Immature natural killer cell (primary cell): ENCODE measurements at regions not wholly inside any gene's neighbourhood (a gene's known extent, or its start where the extent isn't known, plus 50 kb on each side); places are given as distances from the start of the nearest gene placed in this dataset.

Experiments used
- DNase-seq, 3 donors: peaks; one replicate each; pipeline ENCODE4 v3.0.0; 2022; ENCODE audit warnings: mixed read lengths in 1 of 3
- H3K27ac Mint-ChIP-seq, 6 donors: one replicate each; pipeline ENCODE4 v1.8.0; 2020; ENCODE audit warnings: mixed read lengths in 6 of 6, mild to moderate bottlenecking in 5 of 6, inconsistent platforms in 4 of 6, moderate library complexity in 3 of 6
- H3K27me3 Mint-ChIP-seq, 3 donors: one replicate each; pipeline ENCODE4 v1.8.0; 2020 to 2021; ENCODE audit warnings: low read depth in 3 of 3, mild to moderate bottlenecking in 3 of 3, mixed read lengths in 3 of 3, moderate library complexity in 3 of 3, inconsistent platforms in 1 of 3
- H3K36me3 Mint-ChIP-seq, 3 donors: one replicate each; pipeline ENCODE4 v1.8.0; 2020; ENCODE audit warnings: mixed read lengths in 3 of 3, inconsistent platforms in 2 of 3, mild to moderate bottlenecking in 2 of 3
- H3K4me1 Mint-ChIP-seq, 2 donors: one replicate each; pipeline ENCODE4 v1.8.0; 2020; ENCODE audit warnings: inconsistent platforms in 2 of 2, mild to moderate bottlenecking in 2 of 2, mixed read lengths in 2 of 2, moderate library complexity in 1 of 2
- H3K4me3 Mint-ChIP-seq, 5 donors: one replicate each; pipeline ENCODE4 v1.8.0; 2020; ENCODE audit warnings: mild to moderate bottlenecking in 5 of 5, mixed read lengths in 5 of 5, inconsistent platforms in 3 of 5, moderate library complexity in 3 of 5
- H3K9me3 Mint-ChIP-seq, 6 donors: one replicate each; pipeline ENCODE4 v1.8.0; 2020; ENCODE audit warnings: mild to moderate bottlenecking in 6 of 6, mixed read lengths in 6 of 6, inconsistent platforms in 4 of 6, moderate library complexity in 3 of 6

DNA sequence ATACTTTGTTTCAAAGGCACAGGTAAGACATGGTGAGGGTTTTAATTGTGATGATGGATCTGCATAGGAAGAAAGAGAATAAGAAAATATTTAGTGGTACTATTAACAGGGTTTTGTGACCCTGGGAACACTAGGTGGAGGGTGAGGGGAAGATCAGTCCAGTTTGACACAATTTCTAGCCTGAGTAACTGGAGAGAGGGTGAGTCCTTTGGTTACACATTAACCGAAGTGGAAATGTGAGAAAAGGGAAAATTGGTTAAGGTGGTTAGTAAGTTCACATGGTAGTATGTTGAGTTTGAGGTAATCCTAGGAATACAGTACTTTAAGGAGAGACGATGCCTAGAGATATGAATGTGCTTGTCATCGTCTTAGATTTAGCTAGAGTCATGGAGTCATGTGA is 54.8 kb upstream of the POU3F2 start:
- Mint-ChIP-seq H3K4me3 (no peak overlapping the region), H3K9me3 (peaks cover 0 to 2% (median 0%) of the 10 kb centered on the region in 6 donors), H3K36me3 (no peaks in the 10 kb centered on the region), H3K4me1 (no peaks in the 10 kb centered on the region), H3K27me3 (peaks cover 0 to 2% (median 2%) of the 10 kb centered on the region in 3 donors), H3K27ac (no peak overlapping the region)
- DNase-seq = no peak

DNA sequence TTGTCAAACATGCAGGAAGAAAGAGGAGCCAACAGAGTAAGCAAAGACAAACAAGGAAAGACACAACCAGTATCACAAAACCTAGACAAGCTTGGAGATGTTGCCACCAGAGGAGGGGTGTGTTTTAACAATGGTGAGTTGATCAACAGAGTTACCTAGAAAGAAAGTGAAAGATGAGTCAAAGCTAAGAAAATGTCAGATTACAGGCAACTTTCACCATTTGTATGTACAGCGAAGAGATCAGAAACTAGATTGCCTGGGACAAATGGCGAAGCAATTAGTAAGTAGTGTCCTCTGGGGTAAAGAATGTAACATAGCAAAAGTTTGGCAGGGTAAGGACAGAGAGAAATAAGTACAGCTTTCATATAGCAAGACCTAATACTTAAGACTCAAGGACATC is 51.6 kb upstream of the POU3F2 start:
- H3K27me3 Mint-ChIP-seq = peaks cover 0 to 4% (median 2%) of the 10 kb centered on the region in 3 donors
- DNase-seq = no peak
- H3K4me3 Mint-ChIP-seq = no peak overlapping the region
- H3K27ac Mint-ChIP-seq = no peak overlapping the region
- peaks cover 0 to 2% (median 0%) of the 10 kb centered on the region in 6 donors for H3K9me3 Mint-ChIP-seq
- no peaks in the 10 kb centered on the region for H3K4me1 Mint-ChIP-seq
- H3K36me3 Mint-ChIP-seq = no peaks in the 10 kb centered on the region

DNA sequence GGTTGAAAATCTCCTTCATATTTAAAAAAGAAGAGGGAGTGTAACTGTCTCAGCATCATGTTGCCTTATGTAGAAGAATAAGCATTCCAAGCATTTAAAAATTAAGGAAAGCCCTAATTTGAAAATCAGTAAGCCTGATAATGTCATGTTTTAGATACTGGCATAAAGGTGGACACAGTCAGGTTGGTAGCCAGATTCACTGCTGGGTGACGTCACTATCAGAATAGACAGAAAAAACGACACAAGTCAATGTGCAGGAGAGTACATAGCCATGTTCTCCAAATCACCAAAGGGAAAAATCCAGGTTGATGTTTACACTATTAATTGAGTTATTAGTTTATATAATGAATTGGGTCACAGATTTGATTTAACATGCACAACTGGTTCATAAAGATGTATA is 50.8 kb upstream of the POU3F2 start:
- Mint-ChIP-seq H3K36me3 (no peaks in the 10 kb centered on the region), H3K4me1 (no peaks in the 10 kb centered on the region), H3K4me3 (no peak overlapping the region), H3K27me3 (peaks cover 0 to 4% (median 2%) of the 10 kb centered on the region in 3 donors), H3K27ac (no peak overlapping the region), H3K9me3 (peaks cover 0 to 4% (median 0%) of the 10 kb centered on the region in 6 donors)
- no peak for DNase-seq
